DOHH2 (cell line): ENCODE measurements at regions not wholly inside any gene's neighbourhood (a gene's known extent, or its start where the extent isn't known, plus 50 kb on each side); places are given as distances from the start of the nearest gene placed in this dataset.

ENCODE experiments used
- H3F3A ChIP-seq: fragments of 200-600 bp; sonication (generic), shearing (Covaris generic); 2 replicates; pipeline ENCODE4 v1.6.0; 2016; ENCODE audit warnings: antibody characterized with exemption, mild to moderate bottlenecking; ENCODE audit not compliant: control insufficient read depth, insufficient read depth
- H3K27ac ChIP-seq: fragments of 200-600 bp; sonication (generic); 2 replicates; pipeline ENCODE4 v1.5.1; 2014; ENCODE audit warnings: low read depth, mild to moderate bottlenecking, low read length, moderate library complexity
- H3K27me3 ChIP-seq: fragments of 200-600 bp; sonication (generic); 2 replicates; pipeline ENCODE4 v1.6.1; 2014; ENCODE audit warnings: mild to moderate bottlenecking, low read length, mixed read lengths; ENCODE audit not compliant: control insufficient read depth
- H3K36me3 ChIP-seq: fragments of 200-600 bp; sonication (generic); 2 replicates; pipeline ENCODE4 v1.6.1; 2014; ENCODE audit warnings: mild to moderate bottlenecking, low read length, moderate library complexity, mixed read lengths; ENCODE audit not compliant: control insufficient read depth
- H3K4me1 ChIP-seq: fragments of 200-600 bp; sonication (generic); 2 replicates; pipeline ENCODE4 v1.6.1; 2014; ENCODE audit warnings: mild to moderate bottlenecking, low read length, mixed read lengths; ENCODE audit not compliant: control insufficient read depth
- H3K4me2 ChIP-seq: fragments of 200-600 bp; sonication (generic); 2 replicates; pipeline ENCODE4 v1.6.0; 2014; ENCODE audit warnings: mild to moderate bottlenecking, low read length, moderate library complexity
- H3K4me3 ChIP-seq: fragments of 200-600 bp; sonication (generic); 2 replicates; pipeline ENCODE4 v1.5.1; 2014; ENCODE audit warnings: mild to moderate bottlenecking, low read length, mixed read lengths
- H3K79me2 ChIP-seq: fragments of 200-600 bp; sonication (generic); 2 replicates; pipeline ENCODE4 v1.6.1; 2014; ENCODE audit warnings: mild to moderate bottlenecking, low read length, mixed read lengths; ENCODE audit not compliant: control insufficient read depth
- H3K9me2 ChIP-seq: fragments of 200-600 bp; sonication (generic); replicated peaks from 2 replicates; pipeline ENCODE4 v1.6.1; 2014; ENCODE audit warnings: mild to moderate bottlenecking, low read length, mixed read lengths; ENCODE audit not compliant: control insufficient read depth
- H3K9me3 ChIP-seq: fragments of 200-600 bp; sonication (generic); 2 replicates; pipeline ENCODE4 v1.6.1; 2014; ENCODE audit warnings: antibody characterized with exemption, low read length, mixed read lengths; ENCODE audit not compliant: control insufficient read depth, insufficient read depth
- H4K20me1 ChIP-seq: fragments of 200-600 bp; sonication (generic); 2 replicates; pipeline ENCODE4 v1.6.0; 2014; ENCODE audit warnings: low read depth, mild to moderate bottlenecking, antibody characterized with exemption, low read length, moderate library complexity; ENCODE audit not compliant: control insufficient read depth, insufficient read depth
- CTCF ChIP-seq: fragments of 200-600 bp; sonication (generic); IDR thresholded peaks from one replicate; pipeline ENCODE4 v1.5.1; 2014; ENCODE audit warnings: antibody characterized with exemption, mild to moderate bottlenecking, low read depth, low read length; ENCODE audit not compliant: poor library complexity, severe bottlenecking
- EZH2phosphoT487 ChIP-seq: fragments of 200-600 bp; sonication (generic); IDR thresholded peaks from 2 replicates; pipeline ENCODE4 v1.6.1; 2017; ENCODE audit warnings: borderline replicate concordance, mild to moderate bottlenecking, antibody characterized with exemption, low read length, moderate library complexity, mixed read lengths

DNA sequence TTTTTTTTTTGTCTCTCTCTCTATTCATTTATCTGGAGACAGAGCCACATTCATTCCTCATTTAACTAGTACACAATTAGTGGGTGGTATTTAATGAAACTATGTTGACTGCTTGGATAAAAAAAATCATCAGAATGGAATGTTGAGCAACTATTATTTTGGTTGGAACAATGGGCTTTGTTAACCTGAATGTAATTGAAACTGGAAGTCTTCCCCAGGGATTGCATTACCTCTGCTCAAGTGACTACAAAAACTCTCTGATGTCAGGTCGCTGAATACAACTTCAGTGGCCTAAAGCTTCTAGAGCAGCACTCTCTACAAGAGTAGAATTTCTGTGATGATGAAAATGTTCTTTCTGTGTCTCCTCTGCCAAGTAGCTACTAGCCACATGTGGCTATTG lies 295.8 kb downstream of the DEPDC1B start:
- no peaks in the 10 kb centered on the region for H3K27me3 ChIP-seq

GRCh38 chr5:60403343-60404006 lies 296.5 kb downstream of the DEPDC1B start:
- H4K20me1 ChIP-seq, result no peaks in the 10 kb centered on the region
- H3K4me2 ChIP-seq, result no peak overlapping the region
- H3F3A ChIP-seq, result no peaks in the 10 kb centered on the region
- no peaks in the 10 kb centered on the region for H3K9me2 ChIP-seq
- TF ChIP-seq EZH2phosphoT487 (no peak), CTCF (no peak)
- no peaks in the 10 kb centered on the region for H3K27me3 ChIP-seq
- H3K79me2 ChIP-seq, result no peaks in the 10 kb centered on the region
- no peaks in the 10 kb centered on the region for H3K9me3 ChIP-seq
- H3K27ac ChIP-seq, result no peak overlapping the region
- H3K4me3 ChIP-seq, result no peak overlapping the region
- H3K4me1 ChIP-seq, result 0 out of 2 replicates have a peak, but pooled peaks cover 5% of the 10 kb centered on the region
- no peaks in the 10 kb centered on the region for H3K36me3 ChIP-seq

More for the DNA sequence above, 295.8 kb downstream of the DEPDC1B start:
- TF ChIP-seq CTCF (no peak), EZH2phosphoT487 (no peak)
- H3K9me2 ChIP-seq, result no peaks in the 10 kb centered on the region
- H3K4me2 ChIP-seq, result no peak overlapping the region
- H3K27ac ChIP-seq, result no peak overlapping the region
- H3K79me2 ChIP-seq, result no peaks in the 10 kb centered on the region
- no peaks in the 10 kb centered on the region for H3K9me3 ChIP-seq
- H3F3A ChIP-seq, result no peaks in the 10 kb centered on the region
- H3K4me3 ChIP-seq, result no peak overlapping the region
- no peaks in the 10 kb centered on the region for H4K20me1 ChIP-seq
- no peaks in the 10 kb centered on the region for H3K36me3 ChIP-seq
- H3K4me1 ChIP-seq, result no peaks in the 10 kb centered on the region

- H4K20me1 ChIP-seq, result no peaks in the 10 kb centered on the region
- H3K9me2 ChIP-seq, result no peaks in the 10 kb centered on the region
- H3K4me3 ChIP-seq, result no peak overlapping the region
- no peak overlapping the region for H3K27ac ChIP-seq
- H3K27me3 ChIP-seq, result no peaks in the 10 kb centered on the region
- TF ChIP-seq CTCF (no peak), EZH2phosphoT487 (no peak)
- no peaks in the 10 kb centered on the region for H3K79me2 ChIP-seq
- no peaks in the 10 kb centered on the region for H3K36me3 ChIP-seq
- no peak overlapping the region for H3K4me2 ChIP-seq
- no peaks in the 10 kb centered on the region for H3F3A ChIP-seq
- H3K4me1 ChIP-seq, result 0 out of 2 replicates have a peak, but pooled peaks cover 5% of the 10 kb centered on the region
- no peaks in the 10 kb centered on the region for H3K9me3 ChIP-seq
These were observed 297.7 kb downstream of the DEPDC1B start for GRCh38 chr5:60402161-60402785.
